ENCODE measurements at regions not wholly inside any gene's neighbourhood (a gene's known extent, or its start where the extent isn't known, plus 50 kb on each side); places are given as distances from the start of the nearest gene placed in this dataset.

DNA sequence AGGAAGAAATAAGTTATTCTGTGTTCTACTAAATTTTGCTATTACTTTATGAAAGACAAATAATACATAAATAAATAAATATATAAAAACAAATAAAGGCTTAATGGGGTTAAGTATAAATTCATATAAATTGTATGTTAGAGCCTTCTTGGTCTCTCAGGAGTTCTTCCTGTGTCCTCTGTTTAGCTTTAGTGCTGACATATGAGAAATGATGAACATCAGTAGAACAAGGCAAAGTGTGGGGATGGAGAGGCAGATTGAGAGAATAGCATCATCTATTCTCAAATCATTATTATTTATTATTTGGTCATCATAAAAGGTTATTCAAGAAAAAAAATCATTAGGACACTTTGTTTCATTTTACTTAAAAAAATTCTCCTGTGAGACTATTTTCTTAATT is 468.1 kb upstream of the CHST9 start:
- no peak for DNase-seq
- intact Hi-C loops (cut with DNase I) = no loop called here

DNA sequence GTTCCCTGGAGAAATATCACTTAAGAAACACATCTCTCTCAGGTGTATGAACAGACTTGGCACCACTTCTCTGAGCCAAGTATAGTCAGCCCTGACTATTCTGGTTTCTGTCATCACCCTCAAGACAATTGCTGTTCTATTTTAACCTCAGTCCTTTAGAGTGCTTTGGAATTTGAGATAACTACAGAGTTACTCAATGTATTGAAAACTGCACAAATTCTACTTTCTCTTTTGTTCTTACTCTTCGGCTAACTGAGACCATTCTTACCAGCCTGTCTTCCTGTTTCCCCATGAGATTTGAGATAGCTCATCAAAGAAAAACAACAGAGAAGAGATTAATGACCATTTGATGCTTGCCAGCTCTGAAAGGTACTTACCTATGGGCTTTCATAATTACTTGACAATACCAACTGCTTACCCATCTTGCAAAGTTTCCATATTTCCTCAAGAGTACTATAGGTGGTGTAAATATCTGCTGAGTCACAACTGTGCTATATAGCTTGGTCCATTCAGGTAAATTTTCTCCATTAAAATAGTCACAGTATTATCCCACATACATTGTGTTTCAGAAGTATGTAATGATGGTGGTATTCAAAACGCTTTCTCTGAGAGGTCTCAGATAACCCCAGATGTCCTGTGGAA is 467.5 kb upstream of the CHST9 start:
- no peak for DNase-seq
- intact Hi-C loops (cut with DNase I) = no loop called here

DNA sequence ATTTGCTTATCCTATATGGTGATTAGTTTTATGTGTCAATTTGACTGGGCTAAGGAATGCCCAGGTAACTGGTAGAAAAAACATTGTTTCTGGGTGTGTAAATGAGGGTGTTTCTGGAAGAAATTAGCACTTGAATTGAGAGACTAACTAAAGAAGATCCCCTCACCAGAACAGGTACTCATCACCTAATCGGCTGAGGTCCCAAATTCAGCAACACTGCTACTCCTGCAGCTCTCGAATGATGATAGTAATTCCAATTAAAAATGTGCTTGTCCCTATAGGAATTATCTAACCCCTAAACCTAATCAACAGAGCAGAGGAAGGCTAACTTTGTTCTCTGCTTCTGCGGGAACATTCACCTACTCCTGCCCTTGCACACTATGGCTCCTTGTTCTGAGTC is 464.5 kb upstream of the CHST9 start:
- intact Hi-C loops (cut with DNase I) = no loop called here

DNA sequence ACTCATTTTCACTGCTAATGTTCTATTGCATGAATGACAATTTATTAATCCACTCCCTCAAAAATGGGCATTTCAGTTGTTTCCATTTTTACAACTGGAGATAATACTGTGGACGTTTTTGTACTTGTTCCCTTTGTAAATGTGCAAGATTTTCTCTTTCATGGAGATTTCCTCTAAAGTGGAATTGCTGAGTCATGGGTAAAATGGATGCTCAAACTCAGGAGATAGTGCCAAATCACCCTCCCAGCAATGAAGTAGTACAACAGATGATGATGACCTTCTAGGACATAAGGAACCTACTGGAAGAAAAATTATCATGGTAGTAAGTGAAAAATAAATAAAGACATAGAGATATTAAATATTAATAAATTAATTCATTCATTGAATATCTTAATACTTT is 460.8 kb upstream of the CHST9 start:
- DNase-seq = no peak
- intact Hi-C loops (cut with DNase I) = no loop called here

More for the DNA sequence above, 464.5 kb upstream of the CHST9 start:
- DNase-seq = no peak

DNA sequence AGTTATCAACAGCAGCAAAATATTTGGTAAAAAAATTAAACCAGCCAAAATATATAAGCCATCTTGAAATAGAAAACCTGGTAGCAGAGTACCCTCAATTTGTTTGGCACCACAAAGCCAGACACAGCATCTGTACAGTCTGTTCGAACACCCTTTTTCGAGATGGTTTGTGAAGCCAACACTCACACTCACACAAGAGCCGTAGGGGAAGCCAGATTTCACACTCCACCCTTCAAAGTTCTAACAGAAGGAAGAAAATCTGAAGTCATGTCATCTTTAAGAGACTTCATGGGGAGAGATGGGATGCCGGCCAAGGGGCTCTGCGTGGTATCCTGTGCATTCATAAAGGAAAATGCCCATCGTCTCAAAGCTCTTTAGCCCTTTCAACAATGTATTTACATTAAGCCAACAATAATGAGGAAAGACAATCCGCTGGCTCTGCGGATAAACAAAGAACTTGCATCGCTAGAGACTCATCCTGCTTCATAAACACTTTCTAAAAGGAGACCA is 451.5 kb upstream of the CHST9 start:
- peak in 1 of 10 donors; percentile 3 for DNase-seq
- intact Hi-C loops (cut with DNase I) = no loop called here

DNA sequence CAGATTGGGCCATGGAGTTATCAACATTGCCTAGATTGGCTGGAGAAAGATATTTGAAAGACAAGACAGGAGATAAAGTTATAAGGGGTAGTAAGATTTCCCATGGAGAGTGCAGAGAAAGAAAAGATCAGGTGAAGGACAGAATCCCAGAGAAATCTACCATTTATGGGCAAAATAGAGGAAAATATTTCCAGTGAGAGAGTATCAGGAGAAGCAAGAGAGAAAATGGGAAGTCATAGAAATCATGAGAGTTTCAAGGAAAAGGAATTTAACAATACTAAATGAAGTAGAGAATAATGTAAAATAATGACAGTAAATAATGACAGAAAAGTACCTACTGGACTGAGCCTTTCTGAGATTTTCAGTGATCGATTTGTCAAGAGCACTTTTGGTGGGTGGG is 447.6 kb upstream of the CHST9 start:
- DNase-seq = no peak

DNA sequence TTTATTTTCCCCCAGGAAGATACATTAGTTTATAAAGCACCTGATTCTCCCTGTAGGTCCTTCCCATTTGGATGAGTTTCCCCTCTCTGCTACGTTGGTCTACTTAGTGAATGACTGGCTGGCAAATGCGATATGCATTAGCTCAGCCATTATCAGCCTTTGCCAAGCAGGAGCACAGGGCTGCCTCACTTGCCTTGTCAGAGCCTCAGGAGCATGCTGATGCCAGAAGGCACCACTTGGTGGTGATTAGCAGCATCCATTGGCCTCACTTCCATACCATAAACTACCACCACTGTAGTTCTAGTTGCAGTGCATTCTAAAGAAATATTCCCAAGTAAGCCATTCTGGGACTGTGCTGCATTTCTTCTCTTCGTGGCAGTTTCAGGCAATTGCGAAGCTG is 442.8 kb upstream of the CHST9 start:
- intact Hi-C loops (cut with DNase I) = no loop called here

More for the DNA sequence above, 447.6 kb upstream of the CHST9 start:
- intact Hi-C loops (cut with DNase I) = no loop called here

DNA sequence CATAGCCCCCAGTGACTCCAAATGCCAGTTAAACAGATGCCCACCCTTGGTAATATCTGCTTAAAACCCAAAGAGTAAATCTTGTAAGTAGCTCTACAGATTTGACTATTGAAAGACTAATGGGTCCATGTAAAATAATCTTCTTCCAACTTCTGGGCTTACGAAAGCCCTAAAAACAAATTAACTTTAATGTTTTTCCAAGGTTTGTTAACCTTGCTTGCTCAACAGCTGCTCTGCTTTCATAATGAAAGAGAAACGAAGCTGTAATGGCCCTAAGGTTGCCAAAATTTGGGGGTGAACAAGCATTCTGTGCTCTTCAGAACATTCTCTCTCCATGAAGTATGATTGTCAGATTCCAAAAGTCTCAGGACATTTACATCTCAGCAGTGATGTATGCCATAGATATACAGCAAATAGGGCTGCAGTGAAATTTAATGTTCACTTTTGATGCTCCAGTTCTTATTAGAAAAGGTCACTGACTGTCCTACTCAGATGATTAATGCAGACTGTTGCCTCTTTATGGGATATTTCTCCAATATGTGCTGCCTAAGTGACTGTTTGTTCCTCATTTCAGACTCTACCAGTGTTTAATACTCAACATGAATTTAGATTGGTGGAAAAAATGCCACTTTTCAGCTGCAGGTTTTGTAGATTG is 436.3 kb upstream of the CHST9 start:
- DNase-seq = no peak
- intact Hi-C loops (cut with DNase I) = no loop called here

More for the DNA sequence above, 442.8 kb upstream of the CHST9 start:
- DNase-seq = no peak

DNA sequence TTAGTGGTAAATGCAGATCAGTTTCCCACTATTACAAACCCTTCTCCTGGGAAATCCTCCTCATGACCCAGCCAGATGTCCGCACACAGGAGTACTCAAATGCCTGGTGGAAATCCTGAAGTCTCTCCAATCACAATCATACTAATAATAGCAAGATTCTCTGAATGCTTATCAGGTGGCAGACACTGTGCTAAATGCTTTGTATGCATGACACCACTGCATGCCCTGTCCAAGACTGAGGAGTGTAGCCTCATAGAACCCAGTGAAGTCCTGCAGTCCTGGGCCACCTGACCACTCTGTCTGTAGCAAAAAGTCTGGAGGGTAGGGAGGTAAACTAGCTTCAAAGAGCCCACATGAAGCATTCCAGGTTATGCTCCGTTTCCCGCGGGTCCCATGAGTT is 434.8 kb upstream of the CHST9 start:
- no peak for DNase-seq
- intact Hi-C loops (cut with DNase I) = no loop called here

DNA sequence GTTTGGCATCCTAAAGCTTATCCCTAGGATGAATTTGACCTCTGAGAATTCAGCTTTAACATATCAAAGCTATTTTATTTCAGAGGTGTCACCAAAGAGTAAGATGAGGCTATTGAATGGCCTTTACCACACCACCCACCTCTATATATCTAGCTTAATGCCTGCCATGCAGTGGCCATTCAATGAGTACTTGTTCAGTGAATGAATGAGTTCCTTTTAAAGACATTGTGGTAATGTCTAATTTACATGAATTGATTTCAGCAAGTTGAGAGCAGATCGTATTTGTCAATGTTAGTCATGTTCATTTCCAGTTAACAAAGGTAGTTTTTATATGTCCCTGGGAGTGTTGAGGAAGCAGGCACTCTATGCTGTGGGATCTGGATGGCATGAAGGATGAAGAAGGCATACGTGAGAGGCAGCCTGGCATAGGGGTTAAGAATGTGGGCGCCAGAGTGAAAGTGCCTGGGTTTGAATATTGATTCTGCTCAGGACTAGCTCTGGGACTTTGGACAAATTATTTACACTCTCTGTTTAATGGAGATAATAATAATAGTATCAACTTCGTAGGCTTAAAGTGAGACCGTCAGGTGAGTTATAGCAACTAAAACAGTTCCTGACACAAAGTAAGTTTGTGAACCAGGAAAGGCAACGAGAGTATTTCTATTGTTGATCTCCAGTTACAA is 434.1 kb upstream of the CHST9 start:
- intact Hi-C loops (cut with DNase I) = no loop called here

DNA sequence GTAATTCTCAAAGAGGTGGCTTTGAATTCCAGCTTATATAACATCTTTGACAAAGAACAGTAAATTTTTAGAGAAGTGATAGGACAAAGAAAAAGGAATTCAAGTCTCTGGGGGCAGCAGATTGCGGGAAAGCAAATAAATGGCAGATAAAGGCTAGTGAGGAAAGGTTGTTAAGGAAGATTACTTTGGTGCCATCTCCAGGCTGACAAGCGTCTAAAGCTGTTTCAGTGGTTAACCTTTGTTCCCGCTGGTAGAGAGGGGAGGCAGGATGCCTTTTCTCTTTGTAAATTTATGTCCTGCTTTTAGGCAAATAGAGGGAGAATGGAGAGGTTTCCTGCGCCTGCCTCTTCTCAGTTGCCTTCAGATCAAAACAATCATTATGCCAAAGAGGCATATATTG is 431.2 kb upstream of the CHST9 start:
- intact Hi-C loops (cut with DNase I) = no loop called here

More for the DNA sequence above, 434.1 kb upstream of the CHST9 start:
- no peak for DNase-seq

DNA sequence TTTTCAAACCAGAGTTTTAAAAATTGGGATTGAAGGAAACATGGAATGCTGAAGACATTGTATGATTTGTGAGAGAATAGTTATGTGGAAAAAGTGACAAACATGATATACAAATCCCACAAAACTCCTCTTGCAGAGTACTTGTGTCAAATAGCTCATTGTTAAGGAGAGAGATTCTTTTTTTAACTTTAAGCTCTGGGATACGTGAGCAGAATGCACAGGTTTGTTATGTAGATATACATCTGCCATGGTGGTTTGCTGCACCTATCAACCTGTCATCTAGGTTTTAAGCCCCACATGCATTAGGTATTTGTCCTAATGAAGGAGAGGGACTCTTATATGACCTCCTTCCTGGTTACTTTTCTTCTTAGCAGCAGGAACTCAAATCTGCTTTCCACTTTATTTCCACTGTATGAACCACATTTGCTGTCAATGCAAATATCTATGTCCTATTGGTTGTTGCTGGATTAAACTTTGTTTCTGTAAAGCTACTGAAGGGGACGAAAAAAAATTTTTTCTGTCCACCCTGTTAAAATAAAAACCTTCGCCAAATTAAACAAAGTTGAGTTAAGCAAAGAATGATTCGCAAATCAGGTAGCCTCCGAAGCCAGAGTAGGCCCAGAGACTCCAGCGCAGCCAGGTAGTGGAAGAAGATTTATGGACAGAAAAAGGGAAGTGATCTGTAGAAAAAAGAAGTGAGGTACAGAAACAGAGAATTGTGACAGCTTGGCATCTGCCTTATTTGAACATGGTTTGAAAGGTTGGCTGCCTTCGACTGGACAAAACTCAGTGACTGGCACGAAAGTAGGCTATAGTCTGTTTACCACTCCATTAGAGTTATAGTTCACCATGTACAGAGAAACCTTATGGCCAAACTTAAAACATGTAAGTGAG is 430.1 kb upstream of the CHST9 start:
- DNase-seq = no peak
- intact Hi-C loops (cut with DNase I) = no loop called here

More for the DNA sequence above, 431.2 kb upstream of the CHST9 start:
- DNase-seq = no peak

DNA sequence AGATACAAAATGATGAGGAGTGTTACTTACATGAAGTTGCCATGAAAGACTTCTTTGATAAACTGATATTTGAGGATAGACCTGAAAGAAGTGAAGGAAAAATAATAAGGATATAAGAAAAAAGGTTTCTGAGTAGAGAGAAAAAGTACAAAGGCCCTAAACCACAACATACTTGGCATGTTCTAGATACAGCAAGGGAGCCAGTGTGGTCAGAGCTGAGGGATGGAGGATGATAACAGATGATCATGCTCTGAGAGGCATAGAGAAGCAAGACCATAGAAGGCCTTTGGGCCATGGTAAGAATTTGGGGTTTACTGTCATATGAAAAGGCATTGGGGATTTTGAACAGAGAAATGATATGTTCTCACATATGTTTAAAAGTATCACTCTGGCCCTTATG is 424.1 kb upstream of the CHST9 start:
- intact Hi-C loops (cut with DNase I) = loop anchor here (5.0 to 10.0 kb wide), 2 partner anchors 148 to 566 kb away; partner anchors contain the start of gene CDH2
- no peak for DNase-seq

DNA sequence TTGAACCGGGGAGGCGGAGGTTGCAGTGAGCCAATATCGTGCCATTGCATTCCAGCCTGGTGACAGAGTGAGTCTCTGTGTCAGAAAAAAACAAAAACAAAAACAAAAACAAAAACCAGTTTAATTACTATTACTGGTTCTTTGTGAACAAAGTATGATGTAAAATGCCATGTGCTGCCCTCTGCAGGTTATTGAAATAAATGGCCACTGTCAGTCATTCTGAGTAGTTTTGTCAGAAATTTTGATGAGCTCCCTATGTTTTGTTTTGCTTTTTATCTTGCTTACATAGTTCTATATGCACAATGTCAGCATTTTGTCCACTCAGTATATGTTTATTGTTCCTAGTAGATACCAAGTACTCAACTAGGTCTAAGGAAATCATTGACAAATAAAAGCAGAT is 423.6 kb upstream of the CHST9 start:
- DNase-seq = no peak
- intact Hi-C loops (cut with DNase I) = loop anchor here (5.0 to 10.0 kb wide), 2 partner anchors 149 to 566 kb away; partner anchors contain the start of gene CDH2

DNA sequence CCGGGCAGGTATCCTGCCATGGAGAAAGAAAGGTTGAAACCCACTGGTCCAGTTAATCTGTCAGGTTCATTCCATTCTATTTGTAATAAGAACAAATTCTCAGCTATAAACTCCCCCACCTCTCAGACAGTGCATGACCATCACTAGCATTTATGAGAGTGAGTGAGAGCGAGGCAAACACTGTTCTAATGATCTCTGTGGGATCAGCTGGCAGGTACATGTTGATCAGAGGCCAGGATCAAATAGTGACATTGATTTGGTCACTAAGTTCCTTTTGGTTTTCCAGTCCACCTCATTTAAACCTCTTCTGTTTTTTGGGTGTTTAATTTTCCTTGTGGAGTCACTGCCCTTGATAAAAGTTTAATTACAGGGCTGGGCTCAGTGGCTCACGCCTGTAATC is 423.1 kb upstream of the CHST9 start:
- intact Hi-C loops (cut with DNase I) = loop anchor here (5.0 to 10.0 kb wide), 2 partner anchors 149 to 567 kb away; partner anchors contain the start of gene CDH2
- DNase-seq = no peak

DNA sequence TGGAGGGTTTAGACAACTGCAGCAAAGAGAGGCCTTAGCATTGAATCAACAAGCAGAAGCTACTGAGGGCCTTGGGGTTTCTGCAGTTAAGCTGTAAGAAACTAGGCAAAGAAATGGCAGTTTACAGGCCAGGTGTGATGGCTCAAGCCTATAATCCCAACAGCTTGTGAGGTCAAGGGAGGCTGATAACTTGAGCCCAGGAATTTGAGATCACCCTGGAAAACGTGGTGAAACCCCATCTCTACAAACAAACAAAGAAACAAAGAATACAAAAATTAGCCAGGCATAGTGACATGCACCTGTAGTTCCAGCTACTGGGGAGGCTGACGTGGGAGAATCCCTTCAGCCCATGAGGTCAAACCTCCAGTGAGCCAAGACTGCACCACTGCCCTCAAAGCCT is 421.6 kb upstream of the CHST9 start:
- DNase-seq = no peak
- intact Hi-C loops (cut with DNase I) = loop anchor here (5.0 to 10.0 kb wide), 2 partner anchors 151 to 568 kb away; partner anchors contain the start of gene CDH2

DNA sequence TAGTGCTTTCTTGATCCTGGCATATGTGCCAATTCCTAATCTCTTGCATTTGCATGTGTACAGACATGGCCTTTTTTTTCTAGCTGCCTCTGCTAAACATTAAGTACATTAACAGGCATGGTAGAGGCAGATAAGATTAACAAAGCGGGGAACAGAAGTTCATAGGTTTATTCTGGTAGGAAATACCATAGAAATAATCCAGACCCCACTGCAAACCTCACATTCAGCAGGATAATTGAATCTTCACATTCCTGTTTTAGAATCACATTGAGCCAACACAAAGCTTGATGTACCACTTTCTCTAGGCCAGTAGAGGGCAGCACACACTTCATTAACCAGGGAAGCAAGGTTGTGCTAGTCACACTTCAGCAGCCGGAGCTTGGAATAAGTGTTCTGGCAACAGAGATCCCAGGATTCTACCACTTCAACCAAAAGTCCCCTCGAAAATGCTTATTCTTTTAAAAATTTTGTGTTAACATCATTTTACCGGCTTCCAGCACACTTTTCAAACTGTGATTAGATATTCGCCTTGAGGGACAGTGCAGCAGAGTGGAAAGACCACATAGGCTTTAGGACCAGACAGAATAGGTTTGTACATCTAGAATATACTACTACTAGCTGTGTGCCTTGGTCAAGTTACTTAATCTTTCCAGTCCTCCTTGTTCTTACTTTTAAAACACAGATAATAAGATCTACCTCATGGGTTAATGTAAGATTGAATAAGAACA is 420.2 kb upstream of the CHST9 start:
- peak in 7 of 10 donors; percentile 21 to 89 (median 60) for DNase-seq
- intact Hi-C loops (cut with DNase I) = loop anchor here (5.0 to 10.0 kb wide), 2 partner anchors 152 to 570 kb away; partner anchors contain the start of gene CDH2

DNA sequence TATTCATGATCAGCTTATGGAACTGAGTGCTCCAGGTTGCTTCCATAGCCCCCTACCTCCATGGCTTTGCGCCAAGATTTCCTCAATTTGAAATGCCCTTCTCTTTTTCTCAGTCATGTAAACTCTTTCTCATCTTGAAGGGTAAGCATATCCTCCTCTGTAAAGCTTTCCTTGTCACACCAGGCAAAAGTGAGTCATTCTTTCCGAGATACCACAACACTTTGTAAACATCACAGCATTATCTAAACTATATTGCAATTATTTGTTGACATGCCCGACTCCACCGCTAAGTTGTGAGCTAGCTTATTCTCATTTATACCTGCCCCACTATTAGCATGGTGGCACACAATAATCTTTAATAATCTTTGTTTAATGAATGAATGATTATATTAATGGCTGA is 419.5 kb upstream of the CHST9 start:
- intact Hi-C loops (cut with DNase I) = loop anchor here (10.0 kb wide), 1 partner anchor 570 kb away; the partner anchor contains the start of gene CDH2
- no peak for DNase-seq

DNA sequence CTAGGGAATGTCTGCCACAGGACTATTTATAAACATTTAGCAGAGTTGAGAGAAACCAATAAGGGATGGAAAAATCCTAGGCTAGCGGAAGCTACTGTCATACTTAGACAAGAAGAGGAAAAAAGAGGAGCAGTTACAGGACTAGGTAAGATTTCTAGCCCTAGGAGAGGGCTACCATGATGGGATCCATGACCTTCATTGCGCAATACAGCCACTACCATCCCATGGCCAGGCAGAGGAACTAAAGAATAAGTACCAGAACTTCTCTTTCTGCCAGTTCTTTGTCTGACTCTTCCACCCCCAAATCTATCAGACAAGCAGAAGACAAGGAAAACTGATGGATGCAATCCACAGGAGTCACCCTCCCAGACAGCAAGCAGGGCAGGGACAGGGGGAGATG is 417.0 kb upstream of the CHST9 start:
- intact Hi-C loops (cut with DNase I) = loop anchor here (10.0 kb wide), 1 partner anchor 573 kb away; the partner anchor contains the start of gene CDH2
- DNase-seq = no peak
